HG03064 (cell line): ENCODE measurements at regions not wholly inside any gene's neighbourhood (a gene's known extent, or its start where the extent isn't known, plus 50 kb on each side); places are given as distances from the start of the nearest gene placed in this dataset.
"Not testable (repeated sequence)": the region's sequence is repeated elsewhere in the genome, so short reads cannot be mapped to it uniquely, and the experiment has no call there.

ENCODE experiments used
- ATAC-seq: cut with Tn5 transposase; IDR thresholded peaks from one replicate; pipeline ENCODE4 v1.9.1; 2021; ENCODE audit warnings: low read depth; ENCODE audit not compliant: unreplicated experiment

DNA sequence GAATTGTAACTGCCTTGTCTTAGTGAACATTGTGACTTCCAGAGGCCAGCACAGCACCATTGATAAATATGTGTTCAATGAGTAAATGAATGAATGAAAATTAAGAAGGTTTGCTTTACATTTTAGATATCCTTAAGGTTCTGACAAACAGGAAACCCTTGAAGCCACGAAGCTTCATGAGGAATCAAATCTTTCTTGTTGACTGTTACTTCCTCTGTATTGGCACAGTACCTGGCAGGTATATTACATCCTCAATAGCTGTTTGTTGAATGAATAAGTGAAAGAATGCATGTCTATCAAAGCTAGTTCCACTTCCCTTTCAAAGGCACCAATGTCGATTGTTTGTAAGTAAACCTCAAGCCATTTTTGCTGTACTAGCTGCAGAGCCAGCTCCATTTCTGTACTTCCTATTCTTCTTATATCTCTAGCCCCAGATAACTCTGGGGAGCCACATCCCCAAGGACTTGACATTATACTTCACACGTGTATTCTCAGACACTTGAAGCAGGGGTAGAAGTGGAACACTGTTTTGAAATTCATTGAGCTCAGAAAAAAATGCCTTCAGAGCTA is 140.3 kb upstream of the RAG2 start:
- ATAC-seq, result no peak

DNA sequence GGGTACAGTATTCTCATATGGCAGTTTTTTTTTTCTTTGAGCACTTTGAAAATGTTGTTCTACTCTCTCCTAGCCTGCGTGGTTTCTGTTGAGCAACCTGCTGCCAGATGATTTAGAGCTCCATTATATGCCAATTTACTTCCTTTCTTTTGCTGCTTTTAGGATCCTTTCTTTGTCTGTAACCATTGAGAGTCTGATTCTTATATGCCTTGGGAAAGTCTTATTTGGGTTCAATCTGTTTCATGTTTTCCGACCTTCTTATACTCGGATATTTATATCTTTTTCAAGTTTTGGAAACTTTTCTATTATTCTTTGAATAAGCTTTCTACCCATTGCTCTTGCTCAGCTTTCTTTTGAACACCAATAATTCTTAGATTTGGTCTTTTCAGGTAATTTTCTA is 138.1 kb upstream of the RAG2 start:
- no peak for ATAC-seq

DNA sequence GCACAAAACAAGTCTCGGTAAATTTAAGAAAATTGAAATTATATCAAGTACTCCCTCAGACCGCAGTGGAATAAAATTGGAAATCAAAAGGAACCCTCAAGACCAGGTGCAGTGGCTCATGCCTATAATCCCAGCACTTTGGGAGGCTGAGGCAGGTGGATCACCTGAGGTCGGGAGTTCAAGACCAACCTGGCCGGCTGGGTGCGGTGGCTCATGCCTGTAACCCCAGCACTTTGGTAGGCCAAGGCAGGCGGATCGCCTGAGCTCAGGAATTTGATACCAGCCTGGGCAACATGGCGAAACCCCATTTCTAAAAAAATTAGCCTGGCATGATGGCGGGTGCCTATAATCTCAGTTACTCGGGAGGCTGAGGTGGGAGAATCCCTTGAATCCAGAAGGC is 135.7 kb upstream of the RAG2 start:
- ATAC-seq, result not testable (repeated sequence)

DNA sequence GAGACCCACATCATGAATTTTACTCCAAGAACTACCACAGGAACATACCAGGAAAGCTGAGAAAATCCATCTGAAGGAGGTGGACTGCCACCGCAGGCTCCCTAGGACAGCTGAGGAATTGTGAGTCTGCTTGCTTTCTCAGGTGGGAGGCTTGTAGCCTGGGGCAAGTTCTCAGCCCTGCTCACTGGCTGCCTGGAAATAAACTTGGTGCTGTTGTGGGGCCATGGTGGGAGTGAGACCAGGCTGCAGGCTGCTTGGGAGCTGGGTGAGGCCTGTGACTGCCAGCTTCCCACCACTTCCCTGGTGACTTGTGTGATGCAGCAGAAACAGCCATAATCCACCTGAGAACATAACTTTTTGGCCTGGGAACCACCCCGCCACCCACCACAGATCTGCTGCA is 132.7 kb upstream of the RAG2 start:
- ATAC-seq, result no peak

DNA sequence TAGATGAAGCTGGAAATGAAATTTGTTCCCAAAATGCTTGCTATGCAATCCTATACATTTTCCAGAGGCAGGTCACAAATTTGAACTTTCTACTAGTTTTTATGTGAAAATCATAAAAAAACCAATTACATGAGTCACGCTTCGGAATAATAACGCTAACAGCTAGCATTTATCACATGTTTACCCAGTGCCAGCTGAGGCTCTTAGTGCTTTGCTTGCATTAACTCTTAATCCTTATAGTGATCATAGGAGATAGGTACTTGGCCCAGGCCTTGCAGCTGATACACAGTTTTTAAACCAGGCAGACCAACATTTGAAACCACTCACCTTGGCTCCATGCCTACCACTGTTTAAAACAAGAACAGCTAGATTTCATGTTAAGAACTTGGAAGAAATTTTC is 131.8 kb upstream of the RAG2 start:
- ATAC-seq, result no peak

DNA sequence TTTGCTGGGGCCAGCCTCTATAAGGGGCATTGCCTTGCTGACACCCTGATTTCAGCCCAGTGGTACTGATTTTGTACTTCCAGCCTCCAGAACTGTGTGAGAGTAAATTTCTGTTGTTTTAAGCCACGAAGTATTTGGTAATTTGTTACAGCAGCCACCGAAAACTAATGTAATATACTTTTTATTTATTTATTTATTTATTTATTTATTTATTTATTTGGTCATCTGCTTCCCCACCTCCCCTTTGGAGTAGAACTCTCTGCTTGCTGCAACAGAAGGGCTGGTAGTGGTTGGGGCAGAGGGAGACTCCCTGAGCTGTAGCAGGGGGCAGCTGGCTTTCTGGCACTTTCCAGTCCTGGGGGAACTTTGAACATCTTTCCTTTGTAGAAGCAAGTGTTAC is 128.4 kb upstream of the RAG2 start:
- ATAC-seq, result no peak

DNA sequence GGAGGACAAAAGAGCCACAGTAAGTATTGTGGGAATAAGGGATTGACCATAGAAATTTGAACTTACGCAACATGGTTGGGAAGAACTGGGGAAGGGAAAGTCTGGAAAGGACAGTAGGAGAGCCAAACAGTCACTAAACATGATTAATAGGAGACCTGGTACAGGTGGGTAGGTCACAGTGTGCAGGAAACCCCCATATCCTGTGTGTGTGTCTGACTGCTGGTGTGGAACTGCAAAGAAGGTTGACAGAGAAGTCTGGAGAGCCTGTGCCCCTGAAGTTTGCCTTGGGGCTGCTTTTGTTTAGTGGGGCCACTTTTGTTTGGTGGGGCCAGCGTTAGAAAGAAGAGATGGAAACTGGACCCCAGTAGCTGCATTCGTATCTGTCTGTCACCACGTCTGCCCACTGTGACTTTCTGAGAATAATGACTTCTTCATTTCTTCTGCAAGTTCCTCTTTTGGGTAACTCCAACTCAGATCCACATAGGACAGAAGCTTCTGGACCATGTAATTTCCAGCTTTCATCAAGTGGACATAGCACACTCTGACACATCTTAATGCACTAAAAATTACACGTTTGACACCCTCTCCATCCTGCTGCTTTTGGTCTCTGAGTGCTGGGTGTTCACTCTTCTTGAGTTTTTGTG is 126.8 kb upstream of the RAG2 start:
- ATAC-seq, result peak; percentile 83

DNA sequence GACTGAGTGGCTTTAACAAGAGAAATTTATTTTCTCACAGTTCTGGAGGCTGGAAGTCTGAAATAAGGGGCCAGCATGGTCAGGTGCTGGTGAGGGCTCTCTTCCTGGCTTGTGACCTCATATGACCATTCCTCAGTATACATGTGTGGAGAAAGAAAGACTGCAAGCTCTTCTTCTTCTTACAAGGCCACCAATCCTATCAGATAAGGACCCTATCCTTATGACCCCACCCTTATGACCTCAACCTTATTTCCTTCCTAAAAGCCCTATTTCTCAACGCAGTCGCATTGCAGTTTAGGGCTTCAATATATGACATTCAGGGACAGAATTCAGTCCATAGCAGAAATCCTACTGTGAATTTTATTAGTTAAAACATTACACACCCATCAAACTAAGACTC is 124.4 kb upstream of the RAG2 start:
- ATAC-seq, result no peak

DNA sequence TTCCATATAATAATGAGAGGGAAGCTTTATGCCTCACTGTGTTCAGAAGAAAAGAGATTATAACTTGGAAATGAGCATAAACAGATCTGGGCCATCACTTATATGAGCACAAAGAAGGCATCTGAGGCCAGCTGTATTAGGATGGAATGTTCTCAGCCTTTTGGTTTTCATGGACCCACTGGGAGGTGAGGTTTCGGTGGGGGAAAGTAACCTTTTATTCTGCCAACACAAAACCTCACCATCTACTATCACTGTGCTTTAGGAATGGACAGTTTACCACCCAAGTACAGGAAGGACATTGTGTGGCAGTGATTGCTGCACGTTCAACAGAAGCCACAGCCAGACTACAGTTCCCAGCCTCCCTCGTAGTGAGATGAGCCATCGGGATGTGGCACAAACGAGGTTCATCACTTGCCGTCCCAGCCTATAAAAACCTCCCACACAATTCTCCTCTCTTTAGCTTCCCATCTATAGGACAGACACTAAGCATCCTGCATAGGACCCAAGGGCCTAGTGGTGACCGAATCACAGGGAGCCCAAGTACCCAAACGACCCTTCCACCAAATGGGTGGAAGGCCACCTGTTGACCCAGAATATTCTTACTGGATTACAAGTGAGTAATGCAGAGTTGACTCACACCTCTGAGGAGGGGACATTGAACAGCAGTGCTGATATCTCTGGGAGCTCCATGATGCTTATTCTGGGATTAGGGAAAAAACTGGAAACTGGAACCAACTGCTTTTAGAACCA is 121.5 kb upstream of the RAG2 start:
- no peak for ATAC-seq

DNA sequence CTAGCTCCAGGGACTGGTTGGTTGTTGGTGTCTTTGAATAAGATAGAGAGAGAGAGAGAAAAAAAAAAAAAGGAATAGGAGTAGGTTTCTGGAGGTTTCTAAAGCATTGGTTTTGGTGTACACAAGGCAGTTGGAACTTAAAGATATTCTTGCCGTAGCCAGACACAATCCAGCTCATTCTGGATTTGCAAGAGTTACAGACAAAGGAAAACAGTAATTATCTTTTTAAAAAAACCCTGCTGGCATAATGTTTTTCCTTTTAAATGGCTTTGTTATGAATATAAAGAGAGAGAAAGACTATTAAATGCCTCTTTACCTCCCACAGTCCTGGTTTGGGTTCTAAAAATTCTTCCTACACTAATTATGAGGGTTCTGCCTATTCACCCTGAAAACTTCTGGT is 120.4 kb upstream of the RAG2 start:
- ATAC-seq, result no peak

DNA sequence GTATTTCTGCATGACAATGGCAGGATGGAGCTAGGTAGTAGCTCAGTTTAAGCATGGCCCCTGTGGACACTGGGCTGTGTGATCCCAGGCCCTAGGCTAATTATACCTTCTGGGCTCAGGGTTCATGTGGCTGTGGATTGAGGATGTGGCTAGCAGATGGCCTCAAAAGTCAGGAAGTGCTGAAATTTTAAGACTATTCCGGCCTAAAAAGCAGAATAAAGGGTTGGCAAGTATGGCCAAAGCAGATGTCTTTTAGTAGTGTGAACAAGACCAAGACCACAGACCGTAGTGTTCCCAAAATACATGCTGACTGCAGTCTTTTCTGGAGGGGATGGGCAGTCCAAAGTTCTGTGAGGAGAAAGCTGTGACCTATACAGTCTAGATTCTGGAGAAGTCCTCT is 115.7 kb upstream of the RAG2 start:
- no peak for ATAC-seq

DNA sequence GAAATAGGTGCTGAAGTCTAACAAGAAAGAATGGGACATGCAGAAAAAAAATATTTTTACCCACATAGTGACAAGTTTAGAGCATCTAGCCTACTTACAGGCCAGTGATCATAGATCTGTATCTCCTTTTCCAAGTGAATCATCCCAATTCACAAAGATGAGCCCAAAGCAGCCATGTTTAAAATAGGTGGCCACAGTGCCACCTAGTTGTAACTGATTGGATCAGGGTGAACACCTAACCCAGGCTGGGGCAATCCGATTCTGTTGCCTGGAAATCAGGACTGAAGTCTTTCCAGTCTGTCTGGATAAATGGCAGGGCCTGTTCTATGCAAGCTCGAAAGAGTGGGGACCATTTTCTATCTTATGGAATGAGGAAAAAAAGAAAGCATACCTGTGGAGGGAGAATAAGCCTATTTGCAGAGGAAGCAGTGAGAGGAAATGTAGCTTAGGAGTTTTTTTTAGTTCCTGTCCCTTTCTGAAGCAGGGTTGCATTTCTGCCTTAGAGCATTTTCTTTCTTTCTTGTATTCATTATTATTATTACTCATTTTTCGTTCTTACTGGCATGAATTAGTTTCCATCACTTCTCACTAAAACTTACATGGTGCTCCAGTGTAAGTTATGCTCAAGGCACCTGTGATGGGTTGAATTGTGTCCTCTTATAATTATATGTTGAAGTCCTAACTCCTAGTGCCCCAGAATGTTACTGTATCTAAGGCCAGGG is 113.2 kb upstream of the RAG2 start:
- no peak for ATAC-seq
